ENCODE measurements at regions not wholly inside any gene's neighbourhood (a gene's known extent, or its start where the extent isn't known, plus 50 kb on each side); places are given as distances from the start of the nearest gene placed in this dataset.

DNA sequence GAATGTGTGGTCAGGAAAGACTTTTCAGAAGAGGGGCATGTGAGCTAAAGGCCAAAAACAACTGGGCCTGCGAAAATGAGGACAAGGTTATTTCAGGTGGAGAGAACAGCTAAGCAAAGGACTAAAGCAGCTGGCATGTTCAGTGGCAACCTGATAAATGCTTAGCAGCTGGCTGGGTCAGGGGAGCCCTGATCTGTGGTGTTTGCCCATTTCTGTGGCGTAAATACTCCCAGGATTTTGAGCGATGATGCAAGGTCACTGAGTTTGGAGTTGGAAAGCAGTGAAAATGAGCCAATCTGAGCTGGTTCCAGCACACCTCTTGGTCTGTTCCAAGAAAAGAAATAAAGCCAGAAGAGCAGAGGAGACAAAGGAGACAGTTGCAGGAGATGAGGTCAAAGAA lies 704.3 kb downstream of the UQCRFS1 start:
- Histone ChIP-seq H3K4me3 (ENCODE audit: low read length, poor library complexity, severe bottlenecking) (no peak overlapping the region), H3K79me2 (ENCODE audit: insufficient read depth, low read length) (no peaks in the 10 kb centered on the region), H4K20me1 (ENCODE audit: insufficient read depth, low read length, poor library complexity, severe bottlenecking) (no peaks in the 10 kb centered on the region), H3K27me3 (ENCODE audit: insufficient read depth, low read length, poor library complexity, severe bottlenecking) (no peaks in the 10 kb centered on the region), H3K4me1 (ENCODE audit: insufficient read depth, low read length, poor library complexity, severe bottlenecking) (no peaks in the 10 kb centered on the region), H3K9me2 (replicated peaks; ENCODE audit: low read depth, low read length) (no peaks in the 10 kb centered on the region), H3K9me3 (ENCODE audit: insufficient read depth, low read depth, low read length) (peaks cover 12% of the 10 kb centered on the region; the same call in 1 of the 2 replicates), H3K9ac (ENCODE audit: low read depth, low read length, poor library complexity, severe bottlenecking) (no peak overlapping the region), H2AFZ (ENCODE audit: low read length) (no peak overlapping the region), H3F3A (ENCODE audit: low read depth) (no peaks in the 10 kb centered on the region), H3K4me2 (ENCODE audit: low read depth, low read length, poor library complexity, severe bottlenecking) (no peak overlapping the region), H3K36me3 (ENCODE audit: insufficient read depth, low read length) (no peaks in the 10 kb centered on the region)
- TF ChIP-seq CTCF (conservative IDR thresholded peaks at IDR 0.05; ENCODE audit: low read length) = no peak
- no peak for TF ChIP-seq EZH2phosphoT487 (IDR thresholded peaks at IDR 0.05; ENCODE audit: borderline replicate concordance)

DNA sequence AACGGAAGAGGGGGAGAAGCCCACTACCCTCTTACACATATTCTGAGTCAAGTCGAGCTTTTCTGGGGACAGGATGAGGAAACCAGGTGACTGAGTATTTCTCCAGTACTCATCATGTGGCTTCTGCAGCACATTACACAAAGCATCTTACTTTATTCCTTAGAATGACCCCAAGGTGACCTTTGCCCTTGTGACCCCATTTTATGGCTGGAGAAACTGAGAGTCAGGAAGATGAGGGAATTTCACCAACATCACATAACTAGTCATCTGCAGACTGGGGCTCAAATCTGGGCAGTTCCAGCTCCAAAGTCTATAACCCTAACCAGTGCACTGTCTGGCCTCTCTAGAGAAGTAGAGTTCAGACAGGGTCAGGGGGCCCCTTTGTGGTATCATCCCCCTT lies 707.0 kb downstream of the UQCRFS1 start:
- no peaks in the 10 kb centered on the region for H4K20me1 ChIP-seq (ENCODE audit: insufficient read depth, low read length, poor library complexity, severe bottlenecking)
- H3K27me3 ChIP-seq (ENCODE audit: insufficient read depth, low read length, poor library complexity, severe bottlenecking) = no peaks in the 10 kb centered on the region
- no peaks in the 10 kb centered on the region for H3K36me3 ChIP-seq (ENCODE audit: insufficient read depth, low read length)
- H3K9ac ChIP-seq (ENCODE audit: low read depth, low read length, poor library complexity, severe bottlenecking) = no peak overlapping the region
- no peak overlapping the region for H3K4me3 ChIP-seq (ENCODE audit: low read length, poor library complexity, severe bottlenecking)
- no peaks in the 10 kb centered on the region for H3F3A ChIP-seq (ENCODE audit: low read depth)
- no peak for TF ChIP-seq CTCF (conservative IDR thresholded peaks at IDR 0.05; ENCODE audit: low read length)
- no peak for TF ChIP-seq EZH2phosphoT487 (IDR thresholded peaks at IDR 0.05; ENCODE audit: borderline replicate concordance)
- peaks cover 12% of the 10 kb centered on the region; the same call in 1 of the 2 replicates for H3K9me3 ChIP-seq (ENCODE audit: insufficient read depth, low read depth, low read length)
- H3K4me1 ChIP-seq (ENCODE audit: insufficient read depth, low read length, poor library complexity, severe bottlenecking) = no peaks in the 10 kb centered on the region
- H3K9me2 ChIP-seq (replicated peaks; ENCODE audit: low read depth, low read length) = no peaks in the 10 kb centered on the region
- H3K79me2 ChIP-seq (ENCODE audit: insufficient read depth, low read length) = no peaks in the 10 kb centered on the region
- H2AFZ ChIP-seq (ENCODE audit: low read length) = no peak overlapping the region
- no peak overlapping the region for H3K4me2 ChIP-seq (ENCODE audit: low read depth, low read length, poor library complexity, severe bottlenecking)

DNA sequence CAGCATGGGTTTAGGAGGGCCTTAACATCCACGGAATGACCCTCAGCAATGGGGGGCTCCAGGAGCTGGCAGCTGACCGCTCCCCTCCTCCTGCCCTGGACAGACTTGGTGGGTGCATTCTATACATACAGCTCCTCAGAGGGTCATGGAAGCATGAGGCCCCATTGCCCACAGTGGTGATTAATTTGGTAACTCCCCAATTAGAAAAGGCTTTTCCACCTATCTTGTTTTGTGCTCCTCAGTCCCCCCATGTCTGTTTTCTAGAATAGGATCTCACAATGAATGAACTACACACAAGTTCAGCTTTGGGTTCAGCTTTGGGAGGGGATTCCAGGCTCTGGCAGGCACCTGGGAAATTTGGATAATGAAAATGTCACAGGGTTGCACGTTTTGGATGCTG lies 707.8 kb downstream of the UQCRFS1 start:
- Histone ChIP-seq H3K36me3 (ENCODE audit: insufficient read depth, low read length) (no peaks in the 10 kb centered on the region), H3F3A (ENCODE audit: low read depth) (no peaks in the 10 kb centered on the region), H3K4me2 (ENCODE audit: low read depth, low read length, poor library complexity, severe bottlenecking) (no peak overlapping the region), H3K4me3 (ENCODE audit: low read length, poor library complexity, severe bottlenecking) (no peak overlapping the region), H3K27me3 (ENCODE audit: insufficient read depth, low read length, poor library complexity, severe bottlenecking) (no peaks in the 10 kb centered on the region), H4K20me1 (ENCODE audit: insufficient read depth, low read length, poor library complexity, severe bottlenecking) (no peaks in the 10 kb centered on the region), H3K9ac (ENCODE audit: low read depth, low read length, poor library complexity, severe bottlenecking) (no peak overlapping the region), H3K9me2 (replicated peaks; ENCODE audit: low read depth, low read length) (no peaks in the 10 kb centered on the region), H3K79me2 (ENCODE audit: insufficient read depth, low read length) (no peaks in the 10 kb centered on the region), H2AFZ (ENCODE audit: low read length) (no peak overlapping the region), H3K4me1 (ENCODE audit: insufficient read depth, low read length, poor library complexity, severe bottlenecking) (no peaks in the 10 kb centered on the region), H3K9me3 (ENCODE audit: insufficient read depth, low read depth, low read length) (peaks cover 12% of the 10 kb centered on the region; the same call in 1 of the 2 replicates)
- TF ChIP-seq EZH2phosphoT487 (IDR thresholded peaks at IDR 0.05; ENCODE audit: borderline replicate concordance) = no peak
- TF ChIP-seq CTCF (conservative IDR thresholded peaks at IDR 0.05; ENCODE audit: low read length) = no peak

Data from Loucy (cell line).